Heart left ventricle (tissue), 13 donors: ENCODE measurements at regions not wholly inside any gene's neighbourhood (a gene's known extent, or its start where the extent isn't known, plus 50 kb on each side); places are given as distances from the start of the nearest gene placed in this dataset.

Experiments
- CTCF ChIP-seq, 12 donors: fragments of 200-600 bp; sonication (generic) in 4 of 12; IDR thresholded peaks; one replicate each; pipeline versions ENCODE4 v1.5.0 to v1.8.0; 2018 to 2022; ENCODE audit warnings: antibody characterized with exemption in 12 of 12, mild to moderate bottlenecking in 5 of 12
- POLR2A ChIP-seq, 2 donors: fragments of 450-650 bp; IDR thresholded peaks; one replicate each; pipeline ENCODE4 v1.6.1; 2017; ENCODE audit warnings: antibody characterized with exemption in 2 of 2, mild to moderate bottlenecking in 2 of 2, moderate library complexity in 2 of 2
- donor health status: ischemic (EF 13 %, LVEDD 7.1; RV severe dilation, severe dysfunction).
- donor health status: DM: no; HTN: yes; CAD: no.
- donor health status: DM: no; HTN: no; CAD: no.
- donor health status: ischemic (EF 25% LVEDD 6.9; RV normal size, moderate dysfunction).
- donor health status: ischemic (EF 25% LVEDD 5.7; RV mildly dilated, moderate dysfunction).
- donor health status: ischemic (EF 35%, LVEDD 5.7; RV mildly dilated, moderate dysfunction).
- donor health status: nonischemic (EF 11% LVEDD 7.7; RV severe dilation, severe dysfunction).
- donor health status: DM: yes; HTN: yes; CAD: no.
- donor health status: PGD.
- donor health status: ischemic (EF 29% LVEDD 5.4; RV normal size, mild dysfunction).
- donor health status: nonischemic (EF 23%, LVEDD 6.1; RV moderate dilation, normal function).

GRCh38 chr3:95655363-95655986 lies 1158.9 kb upstream of the EPHA6 start:
- TF ChIP-seq CTCF (IDR thresholded peaks at IDR 0.05), result no peak
- TF ChIP-seq POLR2A (IDR thresholded peaks at IDR 0.05), result no peak
